Thyroid gland (tissue), 4 donors: ENCODE measurements at regions not wholly inside any gene's neighbourhood (a gene's known extent, or its start where the extent isn't known, plus 50 kb on each side); places are given as distances from the start of the nearest gene placed in this dataset.
"Not testable (repeated sequence)": the region's sequence is repeated elsewhere in the genome, so short reads cannot be mapped to it uniquely, and the experiment has no call there.

Experiments used
- CTCF ChIP-seq, 6 experiments: fragments of 200-600 bp in 3 of 6; fragments of 450-650 bp in 3 of 6; sonication (generic) in 3 of 6; IDR thresholded peaks; one replicate each; pipeline ENCODE4 v1.5.1; 2016 to 2019; ENCODE audit warnings: antibody characterized with exemption in 6 of 6, mild to moderate bottlenecking in 2 of 6, inconsistent platforms in 1 of 6, moderate library complexity in 1 of 6
- POLR2A ChIP-seq, 2 donors: fragments of 450-650 bp; IDR thresholded peaks; one replicate each; pipeline ENCODE4 v1.6.1; 2017; ENCODE audit warnings: antibody characterized with exemption in 2 of 2, mild to moderate bottlenecking in 2 of 2, moderate library complexity in 1 of 2

- not testable (repeated sequence) for TF ChIP-seq CTCF, POLR2A (IDR thresholded peaks at IDR 0.05)
Observed at GRCh38 chr6:67920040-67920439, 715.0 kb upstream of the ADGRB3 start.
